PC-9 (cell line): ENCODE measurements at regions not wholly inside any gene's neighbourhood (a gene's known extent, or its start where the extent isn't known, plus 50 kb on each side); places are given as distances from the start of the nearest gene placed in this dataset.

Experiments
- BruUV-seq: library from RNA; stranded (reverse); fragments of 400-500 nt; replicated peaks from 2 replicates; lab custom pipeline; 2021; lab: Mats Ljungman, UMichigan
- CTCF ChIA-PET: fragments of 300-600 bp; sonication (Branson Sonifier 250); formaldehyde crosslinking; loops from one replicate; lab custom pipeline; 2022; ENCODE audit warnings: antibody characterized with exemption; lab: Charles Lee
- POLR2A ChIA-PET: fragments of 300-600 bp; sonication (Branson Sonifier 250); formaldehyde crosslinking; loops from one replicate; lab custom pipeline; 2022; ENCODE audit warnings: antibody characterized with exemption; ENCODE audit not compliant: unreplicated experiment; lab: Charles Lee
- DNase-seq, 2 experiments: peaks; one replicate each; pipeline versions ENCODE4 v3.0.0 to v3.0.0-alpha.2; 2015 to 2022; ENCODE audit warnings: mixed read lengths in 1 of 2
- H2AFZ ChIP-seq: fragments of 200-600 bp; sonication (generic); 2 replicates; pipeline ENCODE4 v1.8.1; 2017; ENCODE audit warnings: antibody characterized with exemption
- H3F3A ChIP-seq: fragments of 200-600 bp; sonication (generic); 2 replicates; pipeline ENCODE4 v1.8.1; 2017; ENCODE audit warnings: antibody characterized with exemption, mild to moderate bottlenecking, low read depth; ENCODE audit not compliant: insufficient read depth
- H3K27ac ChIP-seq: fragments of 200-600 bp; sonication (generic); 2 replicates; pipeline ENCODE4 v1.6.1; 2016; ENCODE audit warnings: mixed run types
- H3K27me3 ChIP-seq: fragments of 200-600 bp; sonication (generic); 2 replicates; pipeline ENCODE4 v1.6.1; 2016; ENCODE audit warnings: low read depth, mixed run types; ENCODE audit not compliant: insufficient read depth
- H3K36me3 ChIP-seq: fragments of 200-600 bp; sonication (generic); 2 replicates; pipeline ENCODE4 v1.6.1; 2016; ENCODE audit warnings: low read depth, mixed run types
- H3K4me1 ChIP-seq: fragments of 200-600 bp; sonication (generic); replicated peaks from 2 replicates; pipeline ENCODE4 v1.6.1; 2016; ENCODE audit warnings: mixed run types; ENCODE audit not compliant: insufficient read depth
- H3K4me2 ChIP-seq: fragments of 200-600 bp; sonication (generic); 2 replicates; pipeline ENCODE4 v1.6.1; 2017; ENCODE audit warnings: mixed run types
- H3K4me3 ChIP-seq: fragments of 200-600 bp; sonication (generic); 2 replicates; pipeline ENCODE4 v1.6.1; 2016; ENCODE audit warnings: mixed run types
- H3K79me2 ChIP-seq: fragments of 200-600 bp; sonication (generic); 2 replicates; pipeline ENCODE4 v1.6.1; 2017; ENCODE audit warnings: low read depth, mixed run types
- H3K9me2 ChIP-seq: fragments of 200-600 bp; sonication (generic); 2 replicates; pipeline ENCODE4 v1.8.1; 2017; ENCODE audit warnings: mild to moderate bottlenecking; ENCODE audit not compliant: insufficient read depth
- H3K9me3 ChIP-seq: fragments of 200-600 bp; sonication (generic); 2 replicates; pipeline ENCODE4 v1.8.1; 2016; ENCODE audit warnings: low read depth; ENCODE audit not compliant: insufficient read depth
- H4K20me1 ChIP-seq: fragments of 200-600 bp; sonication (generic); 2 replicates; pipeline ENCODE4 v1.8.1; 2017; ENCODE audit not compliant: insufficient read depth
- EZH2 ChIP-seq: fragments of 200-600 bp; sonication (generic); IDR thresholded peaks from 2 replicates; pipeline ENCODE4 v1.8.0; 2017; ENCODE audit warnings: antibody characterized with exemption, low read depth
- intact Hi-C: fragments of 100-400 bp; cut with micrococcal nuclease; formaldehyde crosslinking; loops from one replicate; pipeline ENCODE4 v1.10.0; 2022; ENCODE audit not compliant: unreplicated experiment
- TF ChIP-seq, protein P1 (sequence below): fragments of 200-600 bp; sonication (generic); conservative IDR thresholded peaks from 2 replicates; pipeline ENCODE4 v1.6.1; 2017; ENCODE audit warnings: mixed run types, antibody characterized with exemption, mild to moderate bottlenecking, moderate library complexity

DNA sequence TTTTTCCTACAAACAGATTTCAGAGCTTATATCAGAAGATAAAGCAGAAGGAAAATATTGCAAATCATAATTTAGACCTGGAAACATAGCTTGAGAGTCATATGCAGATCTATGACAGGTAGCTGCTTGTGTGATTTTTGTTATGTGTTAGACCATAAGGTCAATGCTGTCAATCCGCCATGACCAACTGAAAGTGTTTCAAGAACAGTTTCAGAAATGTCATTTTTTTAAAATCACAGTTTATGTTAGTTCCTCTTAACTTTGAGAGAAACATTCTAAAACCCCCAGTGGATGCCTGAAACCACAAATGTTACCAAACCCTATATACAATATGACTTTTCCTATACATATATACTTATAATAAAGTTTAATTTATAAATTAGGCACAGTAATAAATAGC lies 391.3 kb upstream of the FAM241A start:
- Histone ChIP-seq H3K9me3 (no peaks in the 10 kb centered on the region), H3K79me2 (no peaks in the 10 kb centered on the region), H4K20me1 (no peaks in the 10 kb centered on the region), H3F3A (no peaks in the 10 kb centered on the region), H3K4me1 (no peaks in the 10 kb centered on the region), H2AFZ (no peak overlapping the region), H3K4me3 (no peak overlapping the region), H3K4me2 (no peak overlapping the region), H3K27me3 (no peaks in the 10 kb centered on the region), H3K36me3 (no peaks in the 10 kb centered on the region), H3K9me2 (no peaks in the 10 kb centered on the region), H3K27ac (no peak overlapping the region)
- DNase-seq, result no peak
- TF ChIP-seq EZH2, result no peak
- TF ChIP-seq, protein P1, sequence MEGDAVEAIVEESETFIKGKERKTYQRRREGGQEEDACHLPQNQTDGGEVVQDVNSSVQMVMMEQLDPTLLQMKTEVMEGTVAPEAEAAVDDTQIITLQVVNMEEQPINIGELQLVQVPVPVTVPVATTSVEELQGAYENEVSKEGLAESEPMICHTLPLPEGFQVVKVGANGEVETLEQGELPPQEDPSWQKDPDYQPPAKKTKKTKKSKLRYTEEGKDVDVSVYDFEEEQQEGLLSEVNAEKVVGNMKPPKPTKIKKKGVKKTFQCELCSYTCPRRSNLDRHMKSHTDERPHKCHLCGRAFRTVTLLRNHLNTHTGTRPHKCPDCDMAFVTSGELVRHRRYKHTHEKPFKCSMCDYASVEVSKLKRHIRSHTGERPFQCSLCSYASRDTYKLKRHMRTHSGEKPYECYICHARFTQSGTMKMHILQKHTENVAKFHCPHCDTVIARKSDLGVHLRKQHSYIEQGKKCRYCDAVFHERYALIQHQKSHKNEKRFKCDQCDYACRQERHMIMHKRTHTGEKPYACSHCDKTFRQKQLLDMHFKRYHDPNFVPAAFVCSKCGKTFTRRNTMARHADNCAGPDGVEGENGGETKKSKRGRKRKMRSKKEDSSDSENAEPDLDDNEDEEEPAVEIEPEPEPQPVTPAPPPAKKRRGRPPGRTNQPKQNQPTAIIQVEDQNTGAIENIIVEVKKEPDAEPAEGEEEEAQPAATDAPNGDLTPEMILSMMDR, result no peak
- intact Hi-C loops, result no loop called here
- ChIA-PET CTCF (no interaction called here), POLR2A (no interaction called here)
- BruUV-seq, result no TSS peak

DNA sequence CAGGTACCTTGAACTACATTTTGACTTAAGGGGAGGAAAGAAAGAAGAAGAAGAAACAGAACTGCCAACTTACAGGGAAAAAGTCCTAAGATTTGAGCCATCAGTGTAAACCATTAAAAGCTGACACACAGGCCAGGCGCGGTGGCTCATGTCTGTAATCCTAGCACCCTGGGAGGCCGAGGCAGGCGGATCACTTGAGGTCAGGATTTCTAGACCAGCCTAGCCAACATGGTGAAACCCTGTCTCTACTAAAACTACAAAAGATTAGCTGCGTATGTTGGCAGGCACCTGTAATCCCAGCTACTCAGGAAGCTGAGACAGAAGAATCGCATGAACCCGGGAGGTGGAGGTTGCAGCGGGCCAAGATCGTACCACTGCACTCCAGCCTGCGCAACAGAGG lies 389.7 kb upstream of the FAM241A start:
- Histone ChIP-seq H3K9me2 (no peaks in the 10 kb centered on the region), H3K4me1 (no peaks in the 10 kb centered on the region), H3K4me2 (no peak overlapping the region), H3F3A (no peaks in the 10 kb centered on the region), H4K20me1 (no peaks in the 10 kb centered on the region), H3K4me3 (no peak overlapping the region), H3K9me3 (no peaks in the 10 kb centered on the region), H3K79me2 (no peaks in the 10 kb centered on the region), H3K27me3 (no peaks in the 10 kb centered on the region), H2AFZ (no peak overlapping the region), H3K27ac (no peak overlapping the region), H3K36me3 (no peaks in the 10 kb centered on the region)
- ChIA-PET CTCF (no interaction called here), POLR2A (no interaction called here)
- TF ChIP-seq, protein P1, result no peak
- TF ChIP-seq EZH2, result no peak
- no TSS peak for BruUV-seq
- no peak for DNase-seq
- intact Hi-C loops, result no loop called here

DNA sequence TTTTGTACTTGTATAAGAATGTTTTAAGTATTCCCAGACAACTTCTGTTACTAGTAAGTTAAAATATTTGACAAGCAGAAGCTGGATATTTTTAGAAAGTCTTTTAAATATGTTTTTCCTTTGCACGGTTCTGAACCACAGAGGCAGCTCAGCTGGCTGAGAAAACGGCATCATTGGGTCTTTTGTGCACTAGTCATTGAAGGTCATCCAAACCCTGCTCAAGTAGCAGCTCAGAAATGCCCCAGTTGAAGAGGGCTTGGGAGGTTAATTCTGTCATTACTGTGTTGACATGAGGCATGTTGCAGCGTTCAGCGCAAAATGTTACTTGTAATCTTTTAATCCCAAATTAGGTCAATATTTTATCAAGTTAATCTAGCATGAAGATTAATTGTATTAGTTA lies 383.7 kb upstream of the FAM241A start:
- POLR2A ChIA-PET, result no interaction called here
- no peak overlapping the region for H3K4me2 ChIP-seq
- H3F3A ChIP-seq, result no peaks in the 10 kb centered on the region
- TF ChIP-seq, protein P1, result no peak
- TF ChIP-seq EZH2, result no peak
- H3K27me3 ChIP-seq, result no peaks in the 10 kb centered on the region
- H3K4me1 ChIP-seq, result no peaks in the 10 kb centered on the region
- H3K36me3 ChIP-seq, result no peaks in the 10 kb centered on the region
- no peak for DNase-seq
- H3K27ac ChIP-seq, result no peak overlapping the region
- BruUV-seq, result no TSS peak
- no peaks in the 10 kb centered on the region for H4K20me1 ChIP-seq
- no peak overlapping the region for H3K4me3 ChIP-seq
- H3K9me3 ChIP-seq, result no peaks in the 10 kb centered on the region
- no peak overlapping the region for H2AFZ ChIP-seq
- H3K9me2 ChIP-seq, result no peaks in the 10 kb centered on the region
- intact Hi-C loops, result no loop called here
- CTCF ChIA-PET, result no interaction called here
- H3K79me2 ChIP-seq, result no peaks in the 10 kb centered on the region
